PC-3 (cell line): ENCODE measurements at regions not wholly inside any gene's neighbourhood (a gene's known extent, or its start where the extent isn't known, plus 50 kb on each side); places are given as distances from the start of the nearest gene placed in this dataset.
"Not testable (repeated sequence)": the region's sequence is repeated elsewhere in the genome, so short reads cannot be mapped to it uniquely, and the experiment has no call there.

Experiments
- ATAC-seq: fragments of 200-7000 bp; cut with Tn5 transposase; 2 replicates; pipeline ENCODE4 v1.9.1; 2020; ENCODE audit warnings: mild to moderate bottlenecking, moderate library complexity
- BruUV-seq: library from RNA; stranded (reverse); fragments of 400-500 nt; replicated peaks from 2 replicates; lab custom pipeline; 2021; lab: Mats Ljungman, UMichigan
- CTCF ChIA-PET: fragments of 300-600 bp; sonication (Branson Sonifier 250); formaldehyde crosslinking; loops from one replicate; lab custom pipeline; 2022; ENCODE audit warnings: antibody characterized with exemption; lab: Charles Lee
- POLR2A ChIA-PET: fragments of 300-600 bp; sonication (Branson Sonifier 250); formaldehyde crosslinking; loops from one replicate; lab custom pipeline; 2022; ENCODE audit warnings: antibody characterized with exemption; ENCODE audit not compliant: unreplicated experiment; lab: Charles Lee
- DNase-seq: peaks from one replicate; pipeline ENCODE4 v3.0.0-alpha.2; 2015
- H2AFZ ChIP-seq: fragments of 300-600 bp; sonication (generic); 2 replicates; pipeline ENCODE4 v1.6.0; 2016; ENCODE audit warnings: antibody characterized with exemption, low read length
- H3F3A ChIP-seq: fragments of 300-600 bp; sonication (generic); one replicate; pipeline ENCODE4 v1.6.0; 2017; ENCODE audit warnings: antibody characterized with exemption, low read length, control low read depth, mild to moderate bottlenecking; ENCODE audit not compliant: unreplicated experiment
- H3K27ac ChIP-seq: fragments of 300-600 bp; sonication (generic); 2 replicates; pipeline ENCODE4 v1.5.1; 2016; ENCODE audit warnings: mild to moderate bottlenecking, low read length
- H3K27me3 ChIP-seq: fragments of 300-600 bp; sonication (generic); 2 replicates; pipeline ENCODE4 v1.6.1; 2016; ENCODE audit warnings: low read length, mixed read lengths
- H3K36me3 ChIP-seq: fragments of 300-600 bp; sonication (generic); 2 replicates; pipeline ENCODE4 v1.6.1; 2016; ENCODE audit warnings: low read depth, mixed run types, low read length, mixed read lengths
- H3K4me1 ChIP-seq: fragments of 300-600 bp; sonication (generic); 2 replicates; pipeline ENCODE4 v1.5.1; 2016; ENCODE audit warnings: low read length; ENCODE audit not compliant: insufficient read depth
- H3K4me2 ChIP-seq: fragments of 300-600 bp; sonication (generic); 2 replicates; pipeline ENCODE4 v1.6.0; 2016; ENCODE audit warnings: low read length
- H3K4me3 ChIP-seq: fragments of 300-600 bp; sonication (generic); 2 replicates; pipeline ENCODE4 v1.5.1; 2016; ENCODE audit warnings: mild to moderate bottlenecking, low read length, mixed read lengths
- H3K79me2 ChIP-seq: fragments of 300-600 bp; sonication (generic); 2 replicates; pipeline ENCODE4 v1.6.1; 2017; ENCODE audit warnings: low read length, mixed read lengths
- H3K9ac ChIP-seq: fragments of 300-600 bp; sonication (generic); 2 replicates; pipeline ENCODE4 v1.6.0; 2016; ENCODE audit warnings: mild to moderate bottlenecking, low read length
- H3K9me2 ChIP-seq: fragments of 300-600 bp; sonication (generic); replicated peaks from 2 replicates; pipeline ENCODE4 v1.6.1; 2016; ENCODE audit warnings: mixed run types, low read length, mixed read lengths
- H3K9me3 ChIP-seq: fragments of 300-600 bp; sonication (generic); 2 replicates; pipeline ENCODE4 v1.6.1; 2016; ENCODE audit warnings: low read length, mixed read lengths
- H4K20me1 ChIP-seq: fragments of 300-600 bp; sonication (generic); 2 replicates; pipeline ENCODE4 v1.6.1; 2016; ENCODE audit warnings: low read length, mixed read lengths
- EZH2 ChIP-seq: fragments of 300-600 bp; sonication (generic); IDR thresholded peaks from one replicate; pipeline ENCODE4 v1.6.1; 2017; ENCODE audit warnings: antibody characterized with exemption, mild to moderate bottlenecking, low read length; ENCODE audit not compliant: unreplicated experiment
- EZH2phosphoT487 ChIP-seq: fragments of 300-600 bp; sonication (generic); IDR thresholded peaks from 2 replicates; pipeline ENCODE4 v1.6.1; 2018; ENCODE audit warnings: mild to moderate bottlenecking, antibody characterized with exemption, low read length, borderline replicate concordance
- intact Hi-C: fragments of 100-400 bp; cut with micrococcal nuclease; formaldehyde crosslinking; loops from 2 replicates; pipeline ENCODE4 v1.9.0; 2023
- TF ChIP-seq, protein P1 (sequence below): fragments of 300-600 bp; sonication (generic); conservative IDR thresholded peaks from 2 replicates; pipeline ENCODE4 v1.5.1; 2017; ENCODE audit warnings: antibody characterized with exemption, low read depth, mild to moderate bottlenecking, low read length

DNA sequence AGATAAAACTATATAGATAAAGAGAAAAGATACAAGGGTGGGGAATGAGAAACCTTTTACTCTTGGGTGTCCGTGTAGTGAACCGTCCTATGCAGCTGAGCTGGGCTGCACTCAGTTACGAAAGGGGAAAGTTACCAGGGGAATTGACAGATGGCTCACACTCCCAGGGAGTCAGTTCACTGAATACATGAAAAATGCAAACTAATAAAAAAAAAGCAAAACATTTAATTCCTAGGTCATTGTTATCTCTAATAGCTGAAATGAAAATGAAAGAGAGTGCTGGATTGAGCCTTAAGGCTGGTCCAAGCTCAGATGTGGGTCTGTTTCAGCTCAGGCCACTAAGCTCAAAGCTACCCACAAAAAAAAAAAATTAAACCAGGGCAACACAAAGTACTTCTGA is 138.0 kb downstream of the THBS2 start:
- Histone ChIP-seq H3K4me2 (no peak overlapping the region), H4K20me1 (no peaks in the 10 kb centered on the region), H2AFZ (no peak overlapping the region), H3K4me3 (no peak overlapping the region), H3K4me1 (no peaks in the 10 kb centered on the region), H3F3A (no peaks in the 10 kb centered on the region), H3K27me3 (no peaks in the 10 kb centered on the region), H3K9me2 (no peaks in the 10 kb centered on the region), H3K27ac (no peak overlapping the region), H3K9me3 (no peaks in the 10 kb centered on the region), H3K36me3 (no peaks in the 10 kb centered on the region), H3K9ac (no peak overlapping the region), H3K79me2 (no peaks in the 10 kb centered on the region)
- TF ChIP-seq EZH2phosphoT487 (no peak), EZH2 (no peak)
- TF ChIP-seq, protein P1, sequence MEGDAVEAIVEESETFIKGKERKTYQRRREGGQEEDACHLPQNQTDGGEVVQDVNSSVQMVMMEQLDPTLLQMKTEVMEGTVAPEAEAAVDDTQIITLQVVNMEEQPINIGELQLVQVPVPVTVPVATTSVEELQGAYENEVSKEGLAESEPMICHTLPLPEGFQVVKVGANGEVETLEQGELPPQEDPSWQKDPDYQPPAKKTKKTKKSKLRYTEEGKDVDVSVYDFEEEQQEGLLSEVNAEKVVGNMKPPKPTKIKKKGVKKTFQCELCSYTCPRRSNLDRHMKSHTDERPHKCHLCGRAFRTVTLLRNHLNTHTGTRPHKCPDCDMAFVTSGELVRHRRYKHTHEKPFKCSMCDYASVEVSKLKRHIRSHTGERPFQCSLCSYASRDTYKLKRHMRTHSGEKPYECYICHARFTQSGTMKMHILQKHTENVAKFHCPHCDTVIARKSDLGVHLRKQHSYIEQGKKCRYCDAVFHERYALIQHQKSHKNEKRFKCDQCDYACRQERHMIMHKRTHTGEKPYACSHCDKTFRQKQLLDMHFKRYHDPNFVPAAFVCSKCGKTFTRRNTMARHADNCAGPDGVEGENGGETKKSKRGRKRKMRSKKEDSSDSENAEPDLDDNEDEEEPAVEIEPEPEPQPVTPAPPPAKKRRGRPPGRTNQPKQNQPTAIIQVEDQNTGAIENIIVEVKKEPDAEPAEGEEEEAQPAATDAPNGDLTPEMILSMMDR: no peak
- POLR2A ChIA-PET: no interaction called here
- no TSS peak for BruUV-seq
- intact Hi-C loops: no loop called here
- no peak for ATAC-seq
- CTCF ChIA-PET: no interaction called here
- DNase-seq: no peak

DNA sequence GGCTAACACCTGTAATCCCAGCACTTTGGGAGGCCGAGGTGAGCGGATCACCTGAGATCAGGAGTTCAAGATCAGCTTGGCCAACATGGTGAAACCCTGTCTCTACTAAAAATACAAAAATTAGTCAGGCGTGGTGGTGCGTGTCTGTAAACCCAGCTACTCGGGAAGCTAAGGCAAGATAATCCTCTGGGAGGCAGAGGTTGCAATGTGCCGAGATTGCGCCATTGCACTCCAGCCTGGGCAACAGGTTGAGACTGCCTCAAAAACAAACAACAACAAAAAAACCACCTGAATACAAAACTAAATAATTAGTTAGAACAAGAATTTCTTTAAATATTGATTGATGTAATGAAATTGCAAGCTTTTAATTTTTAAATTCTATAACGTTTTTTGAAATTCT is 139.0 kb downstream of the THBS2 start:
- H3K27ac ChIP-seq, H3K79me2 ChIP-seq, H3K27me3 ChIP-seq, H2AFZ ChIP-seq, BruUV-seq, DNase-seq, H3K36me3 ChIP-seq, intact Hi-C loops, H3K9me3 ChIP-seq, H3K4me2 ChIP-seq, H3K4me1 ChIP-seq, H3K4me3 ChIP-seq, H4K20me1 ChIP-seq, POLR2A ChIA-PET, ATAC-seq, H3F3A ChIP-seq, CTCF ChIA-PET, H3K9ac ChIP-seq, H3K9me2 ChIP-seq: not testable (repeated sequence)

- H3K4me1 ChIP-seq: no peaks in the 10 kb centered on the region
- no peak overlapping the region for H2AFZ ChIP-seq
- TF ChIP-seq EZH2phosphoT487: no peak
- TF ChIP-seq, protein P1: no peak
- no peak for TF ChIP-seq EZH2
- H3K4me2 ChIP-seq: no peak overlapping the region
- no peaks in the 10 kb centered on the region for H3K79me2 ChIP-seq
- DNase-seq (no peak), ATAC-seq (no peak)
- H3K9me3 ChIP-seq: no peaks in the 10 kb centered on the region
- no peaks in the 10 kb centered on the region for H3K9me2 ChIP-seq
- no peak overlapping the region for H3K27ac ChIP-seq
- no peak overlapping the region for H3K9ac ChIP-seq
- CTCF ChIA-PET: no interaction called here
- no peaks in the 10 kb centered on the region for H3K36me3 ChIP-seq
- no peaks in the 10 kb centered on the region for H3K27me3 ChIP-seq
- H4K20me1 ChIP-seq: no peaks in the 10 kb centered on the region
- no peaks in the 10 kb centered on the region for H3F3A ChIP-seq
- intact Hi-C loops: no loop called here
- BruUV-seq: no TSS peak
- POLR2A ChIA-PET: no interaction called here
- H3K4me3 ChIP-seq: no peak overlapping the region
Measured at GRCh38 chr6:169112483-169113320, 140.9 kb downstream of the THBS2 start.
